IPS DF 6.9 (cell line): ENCODE measurements at regions not wholly inside any gene's neighbourhood (a gene's known extent, or its start where the extent isn't known, plus 50 kb on each side); places are given as distances from the start of the nearest gene placed in this dataset.

Experiments
- DNase-seq: peaks from one replicate; pipeline ENCODE4 v3.0.0-alpha.2; 2013; ENCODE audit warnings: low read depth, low spot score
- H3K27ac ChIP-seq: one replicate; pipeline ENCODE4 v1.5.1; 2013; ENCODE audit warnings: low read length, control low read depth
- H3K27me3 ChIP-seq: 2 replicates; pipeline ENCODE4 v1.6.1; 2013; ENCODE audit warnings: mild to moderate bottlenecking, low read length; ENCODE audit not compliant: control insufficient read depth, insufficient read depth
- H3K36me3 ChIP-seq: 2 replicates; pipeline ENCODE4 v1.6.1; 2013; ENCODE audit warnings: low read length; ENCODE audit not compliant: control insufficient read depth, insufficient read depth
- H3K4me1 ChIP-seq: 2 replicates; pipeline ENCODE4 v1.6.1; 2013; ENCODE audit warnings: low read length; ENCODE audit not compliant: control insufficient read depth, insufficient read depth
- H3K4me3 ChIP-seq: 2 replicates; pipeline ENCODE4 v1.5.1; 2013; ENCODE audit warnings: mild to moderate bottlenecking, low read length
- H3K9me3 ChIP-seq: 2 replicates; pipeline ENCODE4 v1.6.1; 2013; ENCODE audit warnings: low read length, inconsistent platforms; ENCODE audit not compliant: control insufficient read depth, insufficient read depth
- WGBS: extraction: QIAGEN DNeasy Blood & Tissue Kit; methylation state at CpG from one replicate; pipeline ENCODE4 v1.1.7; 2013; ENCODE audit warnings: mixed read lengths, missing lambda C conversion rate; ENCODE audit not compliant: insufficient read length, insufficient coverage; 5-methylcytosine and 5-hydroxymethylcytosine counted together

GRCh38 chr6:41404182-41404845 is 68.9 kb downstream of the NCR2 start:
- Histone ChIP-seq H3K27ac (no peak overlapping the region), H3K4me1 (peaks cover 3% of the 10 kb centered on the region; the same call in 1 of the 2 replicates), H3K9me3 (no peaks in the 10 kb centered on the region), H3K36me3 (no peaks in the 10 kb centered on the region), H3K4me3 (no peak overlapping the region), H3K27me3 (peaks cover 60% of the 10 kb centered on the region)
- DNase-seq: no peak
- WGBS: no CpG with 5 or more reads among the region's 5 CpGs

DNA sequence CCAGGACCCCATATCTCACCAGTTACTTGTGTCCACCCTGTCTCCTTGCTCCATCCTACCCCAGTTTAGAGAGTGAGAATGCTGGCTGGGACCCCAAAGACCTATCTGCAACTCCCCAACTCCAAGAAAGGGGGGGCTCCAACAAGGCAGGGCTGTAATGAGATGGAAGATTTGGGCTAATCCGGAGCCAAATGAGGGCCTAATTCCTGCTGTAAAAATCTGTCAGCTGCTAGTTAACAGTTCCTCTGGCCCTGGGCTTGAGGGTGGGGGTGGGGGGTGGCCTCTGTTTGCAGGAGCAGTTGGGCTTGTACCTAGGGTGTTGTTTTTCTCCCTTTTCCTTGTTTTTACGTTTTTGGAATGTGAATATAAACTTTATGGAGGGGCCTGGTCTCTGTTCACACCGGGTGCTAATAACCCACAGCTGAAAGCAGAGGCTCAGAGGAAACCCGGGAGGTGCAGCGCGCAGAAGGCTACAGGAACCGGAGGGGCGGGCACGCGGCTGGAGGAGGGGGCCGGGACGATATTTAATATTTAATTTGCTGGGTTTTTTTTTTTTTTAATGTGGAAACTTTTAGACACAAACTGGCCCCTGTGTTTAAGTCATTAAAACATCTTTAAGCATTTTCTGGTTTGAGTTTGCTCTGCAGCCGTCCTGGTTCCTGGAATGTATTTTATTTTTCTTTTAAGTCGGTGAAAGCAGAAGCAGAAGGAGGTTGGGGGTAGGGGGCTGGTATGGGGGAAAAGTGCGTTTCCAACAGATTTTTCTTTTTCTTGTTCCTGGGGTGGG is 70.7 kb downstream of the NCR2 start:
- no peak for DNase-seq
- no peak overlapping the region for H3K27ac ChIP-seq
- no peaks in the 10 kb centered on the region for H3K9me3 ChIP-seq
- H3K4me1 ChIP-seq: peaks cover 3% of the 10 kb centered on the region; the same call in 1 of the 2 replicates
- no CpG with 5 or more reads among the region's 15 CpGs for WGBS
- H3K4me3 ChIP-seq: no peak overlapping the region
- peaks cover 78% of the 10 kb centered on the region for H3K27me3 ChIP-seq
- no peaks in the 10 kb centered on the region for H3K36me3 ChIP-seq

GRCh38 chr6:41406728-41407489 is 71.5 kb downstream of the NCR2 start:
- H3K9me3 ChIP-seq: no peaks in the 10 kb centered on the region

DNA sequence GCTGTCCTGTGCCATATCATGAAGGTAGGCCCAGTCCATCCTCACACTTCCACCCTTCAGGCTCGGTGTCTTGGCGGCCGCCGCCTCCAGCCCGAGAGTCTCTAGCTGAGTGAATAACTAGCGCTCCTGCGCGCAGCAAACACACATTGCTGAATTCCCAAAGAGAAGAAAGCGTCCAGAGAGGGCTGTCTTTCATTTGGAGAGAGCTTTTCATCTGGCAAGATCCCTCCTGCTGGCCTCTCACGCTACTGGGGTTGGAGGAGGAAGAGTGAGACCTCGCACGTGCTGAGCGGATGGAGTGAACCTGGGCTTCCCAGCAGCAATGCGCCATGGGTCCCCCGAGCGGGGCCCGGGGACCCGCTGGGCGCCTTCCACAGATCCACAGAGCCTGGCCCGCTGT is 73.2 kb downstream of the NCR2 start:
- WGBS: no CpG with 5 or more reads among the region's 20 CpGs
- Histone ChIP-seq H3K27me3 (peaks cover 94% of the 10 kb centered on the region), H3K4me3 (no peak overlapping the region)

More at GRCh38 chr6:41406728-41407489, 71.5 kb downstream of the NCR2 start:
- Histone ChIP-seq H3K4me1 (peaks cover 3% of the 10 kb centered on the region; the same call in 1 of the 2 replicates), H3K36me3 (no peaks in the 10 kb centered on the region), H3K27me3 (peaks cover 84% of the 10 kb centered on the region), H3K4me3 (peak overlapping the region; percentile 18; the same call in 1 of the 2 replicates), H3K27ac (no peak overlapping the region)
- DNase-seq: no peak
- no CpG with 5 or more reads among the region's 63 CpGs for WGBS

DNA sequence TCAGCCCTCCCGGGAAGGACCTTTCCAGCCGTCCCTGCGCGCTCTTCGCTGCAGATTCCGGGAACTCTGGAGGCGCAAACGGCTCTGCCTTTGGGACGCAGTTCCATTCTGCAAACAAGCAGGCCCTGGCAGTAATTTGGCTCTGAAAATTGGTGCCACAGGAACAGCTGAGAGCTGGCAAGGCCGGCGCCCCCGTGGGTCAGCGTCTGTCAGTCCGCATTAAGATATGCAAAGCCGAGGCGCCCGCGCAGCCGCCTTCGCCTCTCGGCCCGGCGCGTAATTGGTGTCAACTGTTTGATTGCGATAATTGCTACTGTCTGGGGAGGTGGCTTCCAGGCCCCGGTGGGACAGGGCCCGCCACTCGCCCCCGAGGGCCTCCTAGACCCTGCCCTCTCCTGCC is 73.6 kb downstream of the NCR2 start:
- DNase-seq: no peak
- Histone ChIP-seq H3K27ac (no peak overlapping the region), H3K27me3 (peaks cover 94% of the 10 kb centered on the region), H3K4me3 (no peak overlapping the region), H3K9me3 (no peaks in the 10 kb centered on the region), H3K4me1 (peaks cover 3% of the 10 kb centered on the region; the same call in 1 of the 2 replicates), H3K36me3 (no peaks in the 10 kb centered on the region)
- no CpG with 5 or more reads among the region's 29 CpGs for WGBS

More for the DNA sequence above, 73.2 kb downstream of the NCR2 start:
- DNase-seq: no peak
- Histone ChIP-seq H3K27ac (no peak overlapping the region), H3K9me3 (no peaks in the 10 kb centered on the region), H3K4me1 (peaks cover 3% of the 10 kb centered on the region; the same call in 1 of the 2 replicates), H3K36me3 (no peaks in the 10 kb centered on the region)

DNA sequence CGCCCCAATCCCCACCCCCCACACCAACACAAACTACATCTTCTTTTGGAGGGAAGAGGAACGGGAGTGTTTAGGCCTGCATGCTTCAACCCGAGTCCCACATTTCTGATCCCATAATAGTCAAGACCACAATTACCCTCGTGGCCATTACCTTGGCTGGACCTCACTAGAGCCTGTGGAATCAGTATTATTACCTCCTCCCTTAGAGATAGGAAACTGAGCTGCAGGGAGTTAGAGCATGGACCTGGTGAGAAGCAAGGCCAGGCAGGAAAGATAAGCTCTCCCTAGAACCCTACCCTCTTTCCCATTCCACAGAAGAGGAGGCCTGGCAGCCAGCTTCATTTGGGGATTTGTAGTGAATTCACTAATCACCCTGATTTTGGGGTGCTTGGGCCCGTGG is 74.1 kb downstream of the NCR2 start:
- Histone ChIP-seq H3K4me3 (no peak overlapping the region), H3K4me1 (peaks cover 3% of the 10 kb centered on the region; the same call in 1 of the 2 replicates)
- WGBS: no CpG with 5 or more reads among the region's 5 CpGs

DNA sequence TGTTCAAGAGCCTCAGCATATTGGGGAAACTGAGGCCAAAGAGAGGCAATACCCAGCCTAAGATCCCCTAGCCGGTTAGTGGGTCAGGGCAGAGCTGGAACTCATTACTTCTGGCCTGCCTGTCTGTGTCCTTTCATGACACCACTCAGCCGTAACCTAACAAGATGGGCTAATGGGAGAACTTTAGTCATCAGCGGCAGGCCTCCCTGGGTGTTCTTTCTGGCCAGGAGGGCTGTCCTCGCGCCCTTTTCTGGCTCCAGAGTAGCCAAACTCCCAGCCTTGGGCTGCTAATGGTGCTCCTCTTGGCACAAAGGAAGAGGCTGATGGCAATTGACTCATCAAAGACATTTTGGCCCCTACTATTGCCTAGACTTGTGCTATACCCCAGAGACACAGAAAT is 76.6 kb downstream of the NCR2 start:
- H3K36me3 ChIP-seq: no peaks in the 10 kb centered on the region
- no peaks in the 10 kb centered on the region for H3K9me3 ChIP-seq
- peaks cover 2% of the 10 kb centered on the region; the same call in 1 of the 2 replicates for H3K4me1 ChIP-seq
- no peak overlapping the region for H3K27ac ChIP-seq
- no peak overlapping the region for H3K4me3 ChIP-seq
- DNase-seq: no peak
- no CpG with 5 or more reads among the region's 5 CpGs for WGBS
- H3K27me3 ChIP-seq: peaks cover 97% of the 10 kb centered on the region

More for the DNA sequence above, 74.1 kb downstream of the NCR2 start:
- Histone ChIP-seq H3K27ac (no peak overlapping the region), H3K27me3 (peaks cover 96% of the 10 kb centered on the region), H3K36me3 (no peaks in the 10 kb centered on the region), H3K9me3 (no peaks in the 10 kb centered on the region)
- DNase-seq: no peak

GRCh38 chr6:41413250-41413649 is 77.8 kb downstream of the NCR2 start:
- Histone ChIP-seq H3K4me1 (no peaks in the 10 kb centered on the region), H3K9me3 (no peaks in the 10 kb centered on the region), H3K27ac (no peak overlapping the region), H3K27me3 (peaks cover 97% of the 10 kb centered on the region), H3K4me3 (no peak overlapping the region), H3K36me3 (no peaks in the 10 kb centered on the region)
- no CpG with 5 or more reads among the region's 11 CpGs for WGBS
- no peak for DNase-seq

DNA sequence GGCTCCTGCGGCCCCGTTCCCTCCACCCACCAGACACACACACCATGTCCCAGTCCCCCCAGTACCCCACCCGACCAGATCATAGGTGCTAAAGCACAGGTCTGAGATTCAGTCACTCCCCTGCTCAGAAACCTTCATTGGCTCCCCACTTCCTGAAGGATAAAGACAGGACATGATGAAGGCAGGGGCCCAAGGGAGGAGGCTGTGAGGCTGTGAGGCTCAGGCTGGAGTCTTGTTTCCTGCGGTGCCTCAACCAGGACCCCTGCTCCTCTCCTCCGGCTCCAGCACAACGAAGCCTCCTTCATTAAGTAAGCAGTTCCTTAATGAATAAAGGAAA is 81.1 kb downstream of the NCR2 start:
- no peaks in the 10 kb centered on the region for H3K9me3 ChIP-seq
- H3K27ac ChIP-seq: no peak overlapping the region
- peaks cover 70% of the 10 kb centered on the region for H3K27me3 ChIP-seq
- no peak overlapping the region for H3K4me3 ChIP-seq
- no CpG with 5 or more reads among the region's 6 CpGs for WGBS
- H3K36me3 ChIP-seq: no peaks in the 10 kb centered on the region
- no peaks in the 10 kb centered on the region for H3K4me1 ChIP-seq
- no peak for DNase-seq

- WGBS: no CpG with 5 or more reads among the region's 2 CpGs
- H3K27me3 ChIP-seq: peaks cover 52% of the 10 kb centered on the region
- DNase-seq: no peak
These were observed 83.3 kb downstream of the NCR2 start for GRCh38 chr6:41418741-41419140.

More at GRCh38 chr6:41418741-41419140, 83.3 kb downstream of the NCR2 start:
- Histone ChIP-seq H3K27ac (no peak overlapping the region), H3K4me1 (no peaks in the 10 kb centered on the region), H3K36me3 (no peaks in the 10 kb centered on the region), H3K4me3 (no peak overlapping the region), H3K9me3 (no peaks in the 10 kb centered on the region)
